Fibroblast of lung (primary cell): ENCODE measurements at regions not wholly inside any gene's neighbourhood (a gene's known extent, or its start where the extent isn't known, plus 50 kb on each side); places are given as distances from the start of the nearest gene placed in this dataset.

Experiments
- DNase-seq, 2 donors: peaks; one replicate each; pipeline versions ENCODE4 v3.0.0 to v3.0.0-alpha.2; 2010; ENCODE audit warnings: low read depth in 2 of 2
- H2AFZ ChIP-seq: 2 replicates; pipeline ENCODE4 v1.5.1; 2012; ENCODE audit warnings: low read length, control low read depth, inconsistent platforms
- H3K27ac ChIP-seq: 2 replicates; pipeline ENCODE4 v1.5.1; 2011; ENCODE audit warnings: low read length, control low read depth; ENCODE audit not compliant: insufficient read depth
- H3K27me3 ChIP-seq: 2 replicates; pipeline ENCODE4 v1.5.1; 2011; ENCODE audit warnings: mild to moderate bottlenecking, low read length; ENCODE audit not compliant: control insufficient read depth, insufficient read depth
- H3K36me3 ChIP-seq: 2 replicates; pipeline ENCODE4 v1.5.1; 2011; ENCODE audit warnings: low read length; ENCODE audit not compliant: control insufficient read depth, insufficient read depth
- H3K4me1 ChIP-seq: 2 replicates; pipeline ENCODE4 v1.5.1; 2011; ENCODE audit warnings: low read length; ENCODE audit not compliant: control insufficient read depth, insufficient read depth; ENCODE audit errors: extremely low read depth
- H3K4me2 ChIP-seq: 2 replicates; pipeline ENCODE4 v1.5.1; 2011; ENCODE audit warnings: low read length, control low read depth; ENCODE audit not compliant: insufficient read depth; ENCODE audit errors: extremely low read depth
- H3K4me3 ChIP-seq, 4 experiments: fragments of 200-600 bp in 1 of 4; sonication (generic) in 1 of 4; replicated peaks in 1 of 4; 2 replicates each; pipeline ENCODE4 v1.5.1; 2011 to 2016; ENCODE audit warnings: low read length in 4 of 4, low read depth in 3 of 4, mild to moderate bottlenecking in 3 of 4, control low read depth in 2 of 4, inconsistent platforms in 1 of 4, mixed read lengths in 1 of 4; ENCODE audit not compliant: insufficient read depth in 1 of 4; ENCODE audit errors: control extremely low read depth in 1 of 4
- H3K79me2 ChIP-seq: 2 replicates; pipeline ENCODE4 v1.5.1; 2012; ENCODE audit warnings: mild to moderate bottlenecking, low read length, inconsistent platforms; ENCODE audit not compliant: control insufficient read depth, insufficient read depth
- H3K9ac ChIP-seq: 2 replicates; pipeline ENCODE4 v1.5.1; 2011; ENCODE audit warnings: mild to moderate bottlenecking, low read length, control low read depth; ENCODE audit not compliant: insufficient read depth
- H3K9me3 ChIP-seq: 2 replicates; pipeline ENCODE4 v1.5.1; 2012; ENCODE audit warnings: low read depth, low read length; ENCODE audit not compliant: control insufficient read depth, insufficient read depth
- H4K20me1 ChIP-seq: 2 replicates; pipeline ENCODE4 v1.5.1; 2011; ENCODE audit warnings: low read length; ENCODE audit not compliant: control insufficient read depth, insufficient read depth; ENCODE audit errors: extremely low read depth
- EZH2 ChIP-seq: IDR thresholded peaks from 2 replicates; pipeline ENCODE4 v1.5.1; 2012; ENCODE audit warnings: low read length, control low read depth, mild to moderate bottlenecking; ENCODE audit errors: missing control alignments
- TF ChIP-seq, protein P1 (sequence below), 2 donors: IDR thresholded peaks in 1 of 2; conservative IDR thresholded peaks in 1 of 2; 1 replicate in 1 of 2; 2 replicates in 1 of 2; pipeline ENCODE4 v1.5.1; 2011 to 2012; ENCODE audit warnings: low read length in 2 of 2, control low read depth in 1 of 2, inconsistent platforms in 1 of 2, low read depth in 1 of 2, mild to moderate bottlenecking in 1 of 2

DNA sequence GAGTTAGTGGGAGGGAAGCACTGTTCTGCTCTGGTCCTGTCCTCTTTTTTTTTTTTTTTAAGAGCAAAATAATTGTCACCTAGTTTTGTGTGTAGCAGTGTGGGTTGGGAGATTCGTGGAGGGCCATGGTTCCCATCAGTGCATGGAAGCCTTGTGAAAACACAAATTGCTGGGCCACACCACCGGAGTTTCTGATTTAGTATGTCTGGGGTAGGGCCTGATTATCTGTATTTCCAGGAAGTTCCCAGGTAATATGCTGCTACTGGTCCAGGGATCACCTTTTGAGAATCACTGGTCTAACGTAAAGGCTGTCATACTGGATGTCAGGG, 191.3 kb downstream of the GATA3 start:
- Histone ChIP-seq H2AFZ (no peak overlapping the region), H3K27me3 (no peaks in the 10 kb centered on the region), H3K4me2 (no peak overlapping the region), H3K4me1 (no peaks in the 10 kb centered on the region), H3K9ac (no peak overlapping the region), H3K27ac (no peak overlapping the region), H3K9me3 (no peaks in the 10 kb centered on the region), H3K4me3 (no peak overlapping the region), H3K79me2 (no peaks in the 10 kb centered on the region), H4K20me1 (no peaks in the 10 kb centered on the region), H3K36me3 (no peaks in the 10 kb centered on the region)
- DNase-seq: no peak
- TF ChIP-seq, protein P1, sequence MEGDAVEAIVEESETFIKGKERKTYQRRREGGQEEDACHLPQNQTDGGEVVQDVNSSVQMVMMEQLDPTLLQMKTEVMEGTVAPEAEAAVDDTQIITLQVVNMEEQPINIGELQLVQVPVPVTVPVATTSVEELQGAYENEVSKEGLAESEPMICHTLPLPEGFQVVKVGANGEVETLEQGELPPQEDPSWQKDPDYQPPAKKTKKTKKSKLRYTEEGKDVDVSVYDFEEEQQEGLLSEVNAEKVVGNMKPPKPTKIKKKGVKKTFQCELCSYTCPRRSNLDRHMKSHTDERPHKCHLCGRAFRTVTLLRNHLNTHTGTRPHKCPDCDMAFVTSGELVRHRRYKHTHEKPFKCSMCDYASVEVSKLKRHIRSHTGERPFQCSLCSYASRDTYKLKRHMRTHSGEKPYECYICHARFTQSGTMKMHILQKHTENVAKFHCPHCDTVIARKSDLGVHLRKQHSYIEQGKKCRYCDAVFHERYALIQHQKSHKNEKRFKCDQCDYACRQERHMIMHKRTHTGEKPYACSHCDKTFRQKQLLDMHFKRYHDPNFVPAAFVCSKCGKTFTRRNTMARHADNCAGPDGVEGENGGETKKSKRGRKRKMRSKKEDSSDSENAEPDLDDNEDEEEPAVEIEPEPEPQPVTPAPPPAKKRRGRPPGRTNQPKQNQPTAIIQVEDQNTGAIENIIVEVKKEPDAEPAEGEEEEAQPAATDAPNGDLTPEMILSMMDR (conservative IDR thresholded peaks at IDR 0.05 in 1 of 2, IDR thresholded peaks at IDR 0.05 in 1 of 2; ENCODE audit: low read depth in 1 of 2, low read length in 2 of 2): no peak
- no peak for TF ChIP-seq EZH2

DNA sequence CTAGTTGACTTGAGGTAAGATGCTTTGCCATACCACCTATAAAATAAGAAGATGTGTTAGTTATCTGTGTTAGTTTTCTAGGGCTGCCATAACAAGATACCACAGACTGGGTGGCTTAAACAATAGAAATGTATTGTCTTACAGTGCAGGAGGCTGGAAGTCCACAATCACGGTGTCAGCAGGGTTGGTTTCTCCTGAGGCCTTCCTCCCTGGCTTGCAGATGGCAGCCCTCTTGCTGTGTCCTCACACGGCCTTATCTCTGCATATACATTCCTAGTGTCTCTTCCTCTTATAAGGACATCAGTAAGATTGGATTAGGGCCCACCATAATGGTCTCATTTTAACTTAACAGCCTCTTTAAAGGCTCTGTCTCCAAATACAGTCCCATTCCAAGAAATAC, 192.1 kb downstream of the GATA3 start:
- H3K9ac ChIP-seq: no peak overlapping the region
- no peaks in the 10 kb centered on the region for H3K36me3 ChIP-seq
- DNase-seq: no peak
- no peaks in the 10 kb centered on the region for H3K9me3 ChIP-seq
- no peak overlapping the region for H3K4me3 ChIP-seq
- no peaks in the 10 kb centered on the region for H3K79me2 ChIP-seq
- H3K27ac ChIP-seq: no peak overlapping the region
- H4K20me1 ChIP-seq: no peaks in the 10 kb centered on the region
- H3K27me3 ChIP-seq: no peaks in the 10 kb centered on the region
- H3K4me1 ChIP-seq: no peaks in the 10 kb centered on the region
- TF ChIP-seq, protein P1 (conservative IDR thresholded peaks at IDR 0.05 in 1 of 2, IDR thresholded peaks at IDR 0.05 in 1 of 2; ENCODE audit: low read depth in 1 of 2, low read length in 2 of 2): no peak
- no peak for TF ChIP-seq EZH2
- H3K4me2 ChIP-seq: no peak overlapping the region
- no peak overlapping the region for H2AFZ ChIP-seq

DNA sequence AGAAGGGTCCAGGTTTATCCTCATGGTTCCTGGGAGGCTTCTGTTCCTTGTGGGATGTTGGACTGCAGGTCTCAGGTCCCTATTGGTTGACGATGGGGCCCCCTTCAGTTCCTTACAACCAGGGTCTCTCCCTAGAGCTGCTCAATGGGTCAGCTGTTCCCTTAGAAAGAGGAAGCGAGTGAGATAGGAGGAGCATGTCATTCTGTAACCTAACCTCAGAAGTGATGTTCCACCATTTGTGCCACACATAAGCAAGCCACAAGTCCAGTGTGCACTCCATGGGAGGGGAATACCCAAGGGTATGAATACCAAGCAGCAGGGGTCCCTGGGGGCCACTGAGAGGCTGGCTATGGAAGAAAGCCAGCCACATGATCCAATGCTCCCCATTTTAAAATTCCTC, 192.7 kb downstream of the GATA3 start:
- Histone ChIP-seq H3K27me3 (no peaks in the 10 kb centered on the region), H3K4me2 (no peak overlapping the region), H3K9ac (no peak overlapping the region), H3K27ac (no peak overlapping the region), H3K4me1 (no peaks in the 10 kb centered on the region), H3K9me3 (no peaks in the 10 kb centered on the region), H4K20me1 (no peaks in the 10 kb centered on the region), H3K4me3 (no peak overlapping the region), H2AFZ (no peak overlapping the region), H3K79me2 (no peaks in the 10 kb centered on the region), H3K36me3 (no peaks in the 10 kb centered on the region)
- TF ChIP-seq, protein P1 (conservative IDR thresholded peaks at IDR 0.05 in 1 of 2, IDR thresholded peaks at IDR 0.05 in 1 of 2; ENCODE audit: low read depth in 1 of 2, low read length in 2 of 2): no peak
- no peak for TF ChIP-seq EZH2
- DNase-seq: no peak
